SK-N-SH (cell line): ENCODE measurements at regions not wholly inside any gene's neighbourhood (a gene's known extent, or its start where the extent isn't known, plus 50 kb on each side); places are given as distances from the start of the nearest gene placed in this dataset.

ENCODE experiments used
- CTCF ChIP-seq: fragments of 200-600 bp; sonication (generic); IDR thresholded peaks from 2 replicates; pipeline ENCODE4 v1.6.1; 2017; ENCODE audit warnings: antibody characterized with exemption, mild to moderate bottlenecking, moderate library complexity
- MAX ChIP-seq: IDR thresholded peaks from 2 replicates; pipeline ENCODE4 v1.4.0; 2012; ENCODE audit warnings: low read depth
- POLR2AphosphoS5 ChIP-seq: IDR thresholded peaks from 2 replicates; pipeline ENCODE4 v1.6.1; 2012; ENCODE audit warnings: low read depth, low read length
- RXRA ChIP-seq: IDR thresholded peaks from 2 replicates; pipeline ENCODE4 v1.4.0; 2012; ENCODE audit warnings: low read depth, mild to moderate bottlenecking, borderline replicate concordance

GRCh38 chr1:219548386-219548785 is 64.5 kb downstream of the ZC3H11B start:
- no peak for TF ChIP-seq MAX
- TF ChIP-seq POLR2AphosphoS5: no peak
- no peak for TF ChIP-seq CTCF
- no peak for TF ChIP-seq RXRA
